Large intestine (tissue), 3 donors: ENCODE measurements at regions not wholly inside any gene's neighbourhood (a gene's known extent, or its start where the extent isn't known, plus 50 kb on each side); places are given as distances from the start of the nearest gene placed in this dataset.

Source experiments
- DNase-seq, 2 donors: peaks; one replicate each; pipeline versions ENCODE4 v3.0.0 to v3.0.0-alpha.2; 2013
- H3K27ac ChIP-seq: one replicate; pipeline ENCODE4 v1.5.1; 2013; ENCODE audit warnings: low read length
- H3K27me3 ChIP-seq: 2 replicates; pipeline ENCODE4 v1.6.1; 2013; ENCODE audit warnings: low read length; ENCODE audit not compliant: control insufficient read depth, insufficient read depth
- H3K36me3 ChIP-seq: 2 replicates; pipeline ENCODE4 v1.6.1; 2013; ENCODE audit warnings: low read length; ENCODE audit not compliant: control insufficient read depth, insufficient read depth
- H3K4me1 ChIP-seq: one replicate; pipeline ENCODE4 v1.6.1; 2013; ENCODE audit warnings: low read length; ENCODE audit not compliant: control insufficient read depth, insufficient read depth
- H3K4me3 ChIP-seq: one replicate; pipeline ENCODE4 v1.5.1; 2013; ENCODE audit warnings: low read length
- H3K9me3 ChIP-seq: one replicate; pipeline ENCODE4 v1.6.1; 2013; ENCODE audit warnings: mild to moderate bottlenecking, low read depth, low read length, moderate library complexity; ENCODE audit not compliant: control insufficient read depth
- WGBS: methylation state at CpG from one replicate; pipeline ENCODE4 v1.1.5; 2013; ENCODE audit warnings: low lambda C conversion rate; ENCODE audit not compliant: insufficient coverage; 5-methylcytosine and 5-hydroxymethylcytosine counted together

- no peaks in the 10 kb centered on the region for H3K36me3 ChIP-seq
- no peak overlapping the region for H3K27ac ChIP-seq
- no peaks in the 10 kb centered on the region for H3K9me3 ChIP-seq
- H3K27me3 ChIP-seq, result no peaks in the 10 kb centered on the region
- H3K4me3 ChIP-seq, result no peak overlapping the region
- no peaks in the 10 kb centered on the region for H3K4me1 ChIP-seq
- 63% methylated on average over 2 of the region's 4 CpGs for WGBS
- DNase-seq, result no peak
Observed at GRCh38 chr9:1732670-1733069, 282.5 kb upstream of the SMARCA2 start.

DNA sequence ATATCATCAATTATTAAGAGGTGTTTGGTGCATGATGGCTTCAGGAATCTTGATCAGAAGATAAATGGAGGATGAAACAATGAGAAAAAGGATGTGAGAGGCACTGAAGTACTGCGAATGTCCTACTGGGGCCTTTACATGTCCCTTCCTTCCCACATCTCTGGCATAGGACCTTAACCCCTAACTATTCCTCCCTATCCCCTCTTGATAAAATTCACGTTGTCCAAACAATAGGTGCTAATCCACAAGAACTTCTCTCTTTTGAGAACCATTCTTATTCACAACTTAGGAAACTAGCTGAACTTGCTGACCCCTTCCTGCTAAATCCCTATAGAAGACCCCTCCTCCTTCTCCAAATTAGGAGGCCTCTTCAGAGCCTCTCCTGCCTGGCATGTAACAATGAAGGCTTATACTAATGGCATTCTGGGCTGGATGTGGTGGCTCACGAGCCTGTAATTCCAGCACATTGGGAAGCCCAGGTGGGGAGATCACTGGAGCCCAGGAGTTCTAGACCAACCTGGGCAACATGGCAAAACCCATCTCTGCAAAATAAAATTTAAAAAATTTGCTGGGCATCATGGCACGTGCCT lies 276.5 kb upstream of the SMARCA2 start:
- DNase-seq, result no peak
- Histone ChIP-seq H3K36me3 (no peaks in the 10 kb centered on the region), H3K27ac (no peak overlapping the region), H3K4me3 (no peak overlapping the region), H3K27me3 (no peaks in the 10 kb centered on the region), H3K9me3 (no peaks in the 10 kb centered on the region), H3K4me1 (no peaks in the 10 kb centered on the region)
- no CpG with 5 or more reads among the region's 4 CpGs for WGBS

DNA sequence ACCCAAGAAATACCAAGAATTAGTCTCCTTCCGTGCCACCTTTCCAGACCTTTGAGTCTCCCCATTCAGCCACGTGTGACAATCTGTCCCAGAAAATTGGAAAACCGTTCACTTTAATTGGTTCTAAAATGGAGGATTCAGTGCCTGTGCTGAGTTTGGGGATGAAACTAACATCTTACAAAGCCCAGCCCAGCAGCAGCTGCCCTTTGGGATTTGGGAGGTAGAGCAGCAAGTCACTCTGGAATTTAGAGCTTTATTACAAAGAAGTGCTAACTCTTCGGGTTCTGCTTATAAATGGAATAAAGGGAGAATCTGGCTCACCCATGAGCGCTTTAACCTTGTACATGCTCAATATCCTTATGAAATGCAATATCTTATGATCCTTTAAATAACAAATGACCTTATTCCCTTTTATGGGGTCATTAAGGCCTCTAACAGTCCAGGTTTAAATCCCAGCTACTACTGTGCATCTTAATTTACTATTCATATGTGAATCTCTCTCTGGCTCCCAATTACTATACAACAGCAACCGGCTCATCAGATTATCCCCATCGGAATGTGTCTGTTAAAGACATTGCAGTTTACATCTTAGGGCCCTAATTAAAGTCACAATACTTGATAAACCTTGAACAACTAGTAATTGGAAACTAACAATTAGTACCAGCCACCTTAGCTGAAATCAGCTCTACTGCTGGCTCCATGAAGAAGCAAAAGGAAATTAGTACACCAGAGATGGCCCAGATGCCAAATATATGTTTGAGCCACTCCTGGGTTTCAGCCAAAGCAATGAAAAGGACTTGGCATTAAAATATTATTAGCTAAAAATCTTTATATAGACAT lies 271.8 kb upstream of the SMARCA2 start:
- H3K4me1 ChIP-seq, result no peaks in the 10 kb centered on the region
- no CpG with 5 or more reads among the region's 7 CpGs for WGBS

GRCh38 chr9:1745980-1746379 lies 269.2 kb upstream of the SMARCA2 start:
- H3K9me3 ChIP-seq, result no peaks in the 10 kb centered on the region
- no CpG with 5 or more reads among the region's 2 CpGs for WGBS

More for the DNA sequence above, 271.8 kb upstream of the SMARCA2 start:
- H3K4me3 ChIP-seq, result no peak overlapping the region
- H3K9me3 ChIP-seq, result no peaks in the 10 kb centered on the region
- DNase-seq, result no peak
- H3K27ac ChIP-seq, result no peak overlapping the region
- H3K27me3 ChIP-seq, result no peaks in the 10 kb centered on the region
- no peaks in the 10 kb centered on the region for H3K36me3 ChIP-seq

DNA sequence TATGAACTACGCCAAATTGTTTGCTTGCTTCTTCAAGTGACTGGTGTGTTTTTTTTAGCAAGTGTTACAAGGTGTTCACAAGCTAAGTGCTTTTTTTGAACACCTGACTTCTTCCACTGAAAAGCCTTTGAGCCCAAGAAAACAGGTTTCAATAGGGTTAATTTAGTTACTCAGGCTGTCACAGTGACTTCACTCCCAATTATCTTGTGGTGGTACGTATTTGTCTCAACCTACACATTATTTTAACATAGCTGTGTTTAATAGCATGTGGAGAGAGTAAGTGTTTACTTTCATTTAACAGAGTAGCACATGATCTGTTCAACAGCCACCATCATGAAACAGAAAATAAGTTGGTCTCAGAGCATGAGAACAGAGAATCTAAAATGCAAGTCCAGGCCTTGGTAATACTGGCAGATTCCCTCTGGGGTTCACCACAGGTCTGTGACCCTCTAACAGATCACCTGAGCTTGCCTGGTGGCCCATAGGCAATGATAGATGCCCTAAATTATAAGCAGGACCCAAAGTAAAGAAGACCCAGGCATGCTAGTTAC lies 267.7 kb upstream of the SMARCA2 start:
- no peak for DNase-seq
- no peak overlapping the region for H3K4me3 ChIP-seq
- H3K4me1 ChIP-seq, result no peaks in the 10 kb centered on the region
- H3K27ac ChIP-seq, result no peak overlapping the region
- 70% methylated on average over 2 of the region's 2 CpGs for WGBS
- no peaks in the 10 kb centered on the region for H3K27me3 ChIP-seq
- no peaks in the 10 kb centered on the region for H3K9me3 ChIP-seq
- H3K36me3 ChIP-seq, result no peaks in the 10 kb centered on the region

More at GRCh38 chr9:1745980-1746379, 269.2 kb upstream of the SMARCA2 start:
- Histone ChIP-seq H3K4me3 (no peak overlapping the region), H3K4me1 (no peaks in the 10 kb centered on the region), H3K27me3 (no peaks in the 10 kb centered on the region), H3K36me3 (no peaks in the 10 kb centered on the region), H3K27ac (no peak overlapping the region)
- no peak for DNase-seq

DNA sequence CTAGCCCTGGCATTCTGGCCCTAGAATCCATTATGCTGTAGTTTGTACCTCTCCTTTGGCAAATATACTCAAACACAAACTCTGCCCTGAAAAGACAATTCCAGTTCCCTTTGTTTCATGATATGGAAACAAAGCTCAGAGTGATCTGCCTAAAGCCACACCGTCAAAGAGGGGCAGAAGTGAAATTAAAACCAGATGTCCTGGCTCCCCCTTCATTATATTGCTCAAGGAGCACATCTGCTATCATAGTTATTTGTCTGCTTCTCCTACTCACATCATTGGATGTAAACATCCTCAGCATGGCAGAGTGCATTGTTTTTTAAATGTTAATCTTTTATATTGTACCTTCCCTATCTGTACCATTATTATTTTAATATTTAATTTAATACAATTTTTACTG lies 266.7 kb upstream of the SMARCA2 start:
- Histone ChIP-seq H3K4me3 (no peak overlapping the region), H3K36me3 (no peaks in the 10 kb centered on the region), H3K4me1 (no peaks in the 10 kb centered on the region), H3K27ac (no peak overlapping the region), H3K9me3 (no peaks in the 10 kb centered on the region), H3K27me3 (no peaks in the 10 kb centered on the region)
- no peak for DNase-seq
- 40% methylated on average over 1 of the region's 1 CpG for WGBS

DNA sequence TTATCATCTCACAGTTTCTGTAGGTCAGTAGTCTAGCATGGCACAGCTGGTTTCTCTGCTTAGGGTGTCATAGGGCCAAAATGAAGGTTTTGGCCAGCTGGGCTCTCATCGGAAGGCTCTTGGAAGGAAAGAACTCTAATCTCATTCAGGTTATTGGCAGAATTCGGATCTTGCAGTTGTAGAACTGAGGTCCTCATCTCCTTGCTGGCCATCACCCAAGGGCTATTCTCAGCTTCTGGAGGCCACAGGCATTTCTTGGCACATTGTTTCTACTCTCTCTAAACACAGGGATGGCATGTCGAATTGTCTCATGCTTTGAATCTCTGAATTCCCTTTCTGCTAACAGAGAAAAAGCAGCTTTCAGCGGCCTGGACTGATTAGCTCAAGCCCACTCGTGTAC lies 258.0 kb upstream of the SMARCA2 start:
- H3K9me3 ChIP-seq, result no peaks in the 10 kb centered on the region
- no peak overlapping the region for H3K27ac ChIP-seq
- WGBS, result no CpG with 5 or more reads among the region's 5 CpGs
- H3K36me3 ChIP-seq, result no peaks in the 10 kb centered on the region
- H3K27me3 ChIP-seq, result no peaks in the 10 kb centered on the region
- no peak for DNase-seq
- no peak overlapping the region for H3K4me3 ChIP-seq
- no peaks in the 10 kb centered on the region for H3K4me1 ChIP-seq

GRCh38 chr9:1759009-1759408 lies 256.1 kb upstream of the SMARCA2 start:
- DNase-seq, result no peak
- Histone ChIP-seq H3K36me3 (no peaks in the 10 kb centered on the region), H3K4me1 (no peaks in the 10 kb centered on the region), H3K4me3 (no peak overlapping the region), H3K9me3 (no peaks in the 10 kb centered on the region), H3K27ac (no peak overlapping the region), H3K27me3 (no peaks in the 10 kb centered on the region)
- no CpG with 5 or more reads among the region's 2 CpGs for WGBS

- DNase-seq, result no peak
- Histone ChIP-seq H3K4me3 (no peak overlapping the region), H3K4me1 (no peaks in the 10 kb centered on the region), H3K27me3 (no peaks in the 10 kb centered on the region), H3K27ac (no peak overlapping the region), H3K36me3 (no peaks in the 10 kb centered on the region), H3K9me3 (no peaks in the 10 kb centered on the region)
- WGBS, result no CpG with 5 or more reads among the region's 5 CpGs
Observed at GRCh38 chr9:1759771-1760300, 255.3 kb upstream of the SMARCA2 start.

DNA sequence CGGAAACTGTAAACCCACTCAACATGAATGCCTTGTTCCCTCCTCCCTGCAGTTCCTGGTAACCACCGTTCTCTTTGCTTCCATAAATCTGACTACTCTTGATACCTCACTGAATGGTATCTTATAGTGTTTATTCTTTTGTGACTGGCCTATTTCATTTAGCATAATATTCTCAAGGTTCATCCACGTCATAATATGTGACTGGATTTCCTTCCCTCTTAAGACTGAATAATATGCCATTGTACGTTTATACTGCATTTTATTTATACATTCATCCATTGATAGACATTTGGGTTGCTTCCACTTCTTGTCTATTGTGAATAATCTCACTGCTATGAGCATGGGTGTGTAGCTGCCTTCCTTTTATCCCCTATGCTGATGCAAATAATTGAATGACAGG lies 253.3 kb upstream of the SMARCA2 start:
- H3K27ac ChIP-seq, result no peak overlapping the region
- DNase-seq, result no peak
- no peaks in the 10 kb centered on the region for H3K4me1 ChIP-seq
- no peaks in the 10 kb centered on the region for H3K9me3 ChIP-seq
- 95% methylated on average over 3 of the region's 4 CpGs for WGBS
- no peaks in the 10 kb centered on the region for H3K36me3 ChIP-seq
- no peaks in the 10 kb centered on the region for H3K27me3 ChIP-seq
- H3K4me3 ChIP-seq, result no peak overlapping the region
